ENCODE measurements at regions not wholly inside any gene's neighbourhood (a gene's known extent, or its start where the extent isn't known, plus 50 kb on each side); places are given as distances from the start of the nearest gene placed in this dataset.

- WGBS = 90% methylated on average over 6 of the region's 6 CpGs
- H3K27ac ChIP-seq (ENCODE audit: low read depth) = no peak overlapping the region
- H3K4me1 ChIP-seq (ENCODE audit: insufficient read depth) = no peaks in the 10 kb centered on the region
- no peak overlapping the region for H3K4me3 ChIP-seq (ENCODE audit: low read depth, low read length)
- H3K36me3 ChIP-seq (ENCODE audit: insufficient read depth) = no peaks in the 10 kb centered on the region
- DNase-seq (ENCODE audit: extremely low spot score) = no peak
These were observed 171.4 kb downstream of the RBFOX3 start for GRCh38 chr17:79439493-79439892.

DNA sequence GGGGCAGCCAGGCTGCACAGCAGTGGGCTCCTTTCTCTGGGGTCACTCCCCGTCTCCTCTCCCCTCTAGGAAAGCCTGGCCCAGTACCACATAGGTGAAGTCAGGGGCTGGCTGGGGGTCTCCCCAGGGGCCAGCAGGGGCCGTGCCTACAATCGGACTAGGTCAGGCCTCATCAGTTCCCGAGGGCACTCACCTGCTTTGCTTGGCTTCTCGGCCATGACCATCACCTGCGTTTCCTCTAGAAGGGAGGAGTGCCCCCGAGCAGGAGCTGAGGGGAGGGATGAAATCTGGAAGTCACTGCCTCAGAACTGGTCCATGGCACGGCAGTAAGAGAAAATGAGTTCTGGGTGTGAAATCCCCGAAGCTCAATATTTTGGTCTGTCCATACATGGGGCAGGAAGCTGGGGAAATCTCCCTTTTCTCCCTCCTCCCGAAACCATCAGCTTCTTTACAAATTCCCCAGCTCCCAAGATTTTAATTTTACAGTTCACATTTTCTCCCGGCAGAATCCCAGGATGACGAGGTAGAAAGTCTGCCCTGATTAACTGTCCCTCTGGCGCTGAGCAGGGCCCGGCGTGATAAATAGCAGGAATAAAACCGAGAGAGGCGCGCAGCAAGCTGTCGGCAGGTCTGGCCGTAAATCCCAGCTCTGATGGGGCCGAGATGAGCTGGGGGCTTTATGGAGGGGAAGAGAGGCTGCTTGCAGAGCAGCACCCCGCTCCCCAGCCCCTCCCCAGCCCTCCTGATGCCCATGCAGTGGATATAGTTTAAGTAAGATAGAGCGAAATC is 172.1 kb downstream of the RBFOX3 start:
- Histone ChIP-seq H3K27ac (ENCODE audit: low read depth) (no peak overlapping the region), H3K4me3 (ENCODE audit: low read depth, low read length) (no peak overlapping the region), H3K4me1 (ENCODE audit: insufficient read depth) (no peaks in the 10 kb centered on the region), H3K36me3 (ENCODE audit: insufficient read depth) (no peaks in the 10 kb centered on the region)
- 49% methylated on average over 23 of the region's 23 CpGs for WGBS
- DNase-seq (ENCODE audit: extremely low spot score) = no peak

GRCh38 chr17:79438058-79438457 is 172.8 kb downstream of the RBFOX3 start:
- no peaks in the 10 kb centered on the region for H3K4me1 ChIP-seq (ENCODE audit: insufficient read depth)
- H3K36me3 ChIP-seq (ENCODE audit: insufficient read depth) = no peaks in the 10 kb centered on the region
- H3K4me3 ChIP-seq (ENCODE audit: low read depth, low read length) = no peak overlapping the region
- no peak for DNase-seq (ENCODE audit: extremely low spot score)
- WGBS = 75% methylated on average over 4 of the region's 4 CpGs
- no peak overlapping the region for H3K27ac ChIP-seq (ENCODE audit: low read depth)

GRCh38 chr17:79437081-79437480 is 173.8 kb downstream of the RBFOX3 start:
- 79% methylated on average over 11 of the region's 11 CpGs for WGBS
- Histone ChIP-seq H3K36me3 (ENCODE audit: insufficient read depth) (no peaks in the 10 kb centered on the region), H3K4me1 (ENCODE audit: insufficient read depth) (no peaks in the 10 kb centered on the region), H3K27ac (ENCODE audit: low read depth) (no peak overlapping the region), H3K4me3 (ENCODE audit: low read depth, low read length) (no peak overlapping the region)
- no peak for DNase-seq (ENCODE audit: extremely low spot score)

DNA sequence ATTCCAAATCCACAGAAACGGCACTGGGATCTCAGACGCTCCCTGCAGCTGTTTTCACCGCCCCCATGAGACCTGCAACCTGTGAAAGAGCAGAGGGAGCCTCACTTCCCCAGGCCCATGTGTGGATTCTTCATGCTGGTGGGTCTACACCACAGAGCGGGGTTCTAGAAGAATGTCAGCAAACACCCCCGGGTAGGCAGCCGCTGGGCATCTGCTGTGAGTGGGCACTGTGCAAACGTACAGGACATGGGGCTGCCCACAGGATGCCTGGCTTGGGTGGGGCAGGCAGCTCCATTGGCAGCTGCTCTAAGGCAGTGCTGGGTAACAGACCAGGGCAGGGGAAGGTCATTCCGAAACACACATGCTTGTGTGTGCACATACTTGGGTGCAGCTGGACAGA is 174.9 kb downstream of the RBFOX3 start:
- no peak for DNase-seq (ENCODE audit: extremely low spot score)
- no peak overlapping the region for H3K4me3 ChIP-seq (ENCODE audit: low read depth, low read length)
- 80% methylated on average over 8 of the region's 8 CpGs for WGBS
- no peaks in the 10 kb centered on the region for H3K36me3 ChIP-seq (ENCODE audit: insufficient read depth)
- no peaks in the 10 kb centered on the region for H3K4me1 ChIP-seq (ENCODE audit: insufficient read depth)
- H3K27ac ChIP-seq (ENCODE audit: low read depth) = no peak overlapping the region

GRCh38 chr17:79435296-79435695 is 175.6 kb downstream of the RBFOX3 start:
- no peak for DNase-seq (ENCODE audit: extremely low spot score)
- 80% methylated on average over 6 of the region's 6 CpGs for WGBS
- Histone ChIP-seq H3K4me1 (ENCODE audit: insufficient read depth) (no peaks in the 10 kb centered on the region), H3K27ac (ENCODE audit: low read depth) (no peak overlapping the region), H3K36me3 (ENCODE audit: insufficient read depth) (no peaks in the 10 kb centered on the region), H3K4me3 (ENCODE audit: low read depth, low read length) (no peak overlapping the region)

- Histone ChIP-seq H3K4me3 (ENCODE audit: low read depth, low read length) (no peak overlapping the region), H3K36me3 (ENCODE audit: insufficient read depth) (no peaks in the 10 kb centered on the region), H3K27ac (ENCODE audit: low read depth) (no peak overlapping the region), H3K4me1 (ENCODE audit: insufficient read depth) (no peaks in the 10 kb centered on the region)
- no peak for DNase-seq (ENCODE audit: extremely low spot score)
- WGBS = 86% methylated on average over 4 of the region's 4 CpGs
These were observed 176.6 kb downstream of the RBFOX3 start for GRCh38 chr17:79434215-79434614.

DNA sequence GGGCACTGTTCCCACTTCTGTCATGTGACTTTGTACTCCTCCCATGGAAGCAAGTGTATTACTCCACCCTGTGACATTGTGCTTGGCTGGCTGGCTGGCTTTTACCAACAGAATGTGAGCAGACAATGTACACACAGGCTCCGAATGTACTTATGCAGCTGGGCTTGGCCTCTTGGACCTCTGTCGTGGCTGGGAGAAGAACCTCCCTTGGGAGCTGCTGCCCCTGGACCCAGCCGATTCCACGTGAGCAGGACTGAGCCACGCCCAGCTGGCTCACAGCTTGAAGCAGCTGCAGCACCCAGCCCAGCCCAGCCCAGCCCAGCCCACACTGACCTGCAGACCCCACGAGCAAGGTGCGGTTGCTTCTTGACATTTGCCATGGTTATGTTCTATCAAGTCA is 177.5 kb downstream of the RBFOX3 start:
- no peak overlapping the region for H3K4me3 ChIP-seq (ENCODE audit: low read depth, low read length)
- no peaks in the 10 kb centered on the region for H3K36me3 ChIP-seq (ENCODE audit: insufficient read depth)
- H3K27ac ChIP-seq (ENCODE audit: low read depth) = no peak overlapping the region
- no peak for DNase-seq (ENCODE audit: extremely low spot score)
- WGBS = 69% methylated on average over 7 of the region's 7 CpGs
- H3K4me1 ChIP-seq (ENCODE audit: insufficient read depth) = no peaks in the 10 kb centered on the region

GRCh38 chr17:79431175-79431574 is 179.7 kb downstream of the RBFOX3 start:
- H3K36me3 ChIP-seq (ENCODE audit: insufficient read depth) = no peaks in the 10 kb centered on the region
- DNase-seq (ENCODE audit: extremely low spot score) = no peak
- no peak overlapping the region for H3K4me3 ChIP-seq (ENCODE audit: low read depth, low read length)
- WGBS = 81% methylated on average over 8 of the region's 8 CpGs
- H3K27ac ChIP-seq (ENCODE audit: low read depth) = no peak overlapping the region
- no peaks in the 10 kb centered on the region for H3K4me1 ChIP-seq (ENCODE audit: insufficient read depth)

DNA sequence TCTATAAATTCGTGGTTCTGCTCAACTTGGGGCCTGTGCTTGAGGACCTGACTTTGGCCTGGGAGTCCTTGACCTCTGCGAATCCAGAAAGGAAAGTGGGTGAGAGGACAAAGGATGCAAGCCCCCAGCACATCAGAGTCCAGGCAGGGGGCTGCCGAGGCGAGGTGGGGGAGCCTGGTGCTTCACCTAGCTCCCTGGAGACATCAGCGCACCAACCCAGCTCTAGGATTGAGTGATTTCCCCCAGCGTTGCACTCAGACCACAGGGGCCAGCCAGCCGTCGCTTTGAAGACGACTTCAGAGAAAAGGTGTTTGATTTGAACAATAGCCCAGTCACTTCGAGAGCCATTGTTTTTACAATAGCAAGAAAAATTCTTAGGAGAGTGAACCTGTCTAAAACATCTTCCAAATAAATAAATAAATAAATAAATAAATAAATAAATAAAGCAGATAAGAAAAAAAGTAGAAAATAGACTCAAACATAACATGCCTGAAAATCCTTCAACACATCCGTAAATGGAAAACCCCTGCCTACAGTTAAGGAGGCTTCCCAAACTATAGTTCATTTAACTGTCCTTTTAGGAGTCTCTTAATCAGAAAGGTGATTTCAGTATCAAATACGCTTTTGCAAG is 180.9 kb downstream of the RBFOX3 start:
- H3K4me1 ChIP-seq (ENCODE audit: insufficient read depth) = no peaks in the 10 kb centered on the region
- no peak overlapping the region for H3K4me3 ChIP-seq (ENCODE audit: low read depth, low read length)
- H3K36me3 ChIP-seq (ENCODE audit: insufficient read depth) = no peaks in the 10 kb centered on the region
- DNase-seq (ENCODE audit: extremely low spot score) = no peak
- WGBS = 64% methylated on average over 12 of the region's 12 CpGs
- no peak overlapping the region for H3K27ac ChIP-seq (ENCODE audit: low read depth)

DNA sequence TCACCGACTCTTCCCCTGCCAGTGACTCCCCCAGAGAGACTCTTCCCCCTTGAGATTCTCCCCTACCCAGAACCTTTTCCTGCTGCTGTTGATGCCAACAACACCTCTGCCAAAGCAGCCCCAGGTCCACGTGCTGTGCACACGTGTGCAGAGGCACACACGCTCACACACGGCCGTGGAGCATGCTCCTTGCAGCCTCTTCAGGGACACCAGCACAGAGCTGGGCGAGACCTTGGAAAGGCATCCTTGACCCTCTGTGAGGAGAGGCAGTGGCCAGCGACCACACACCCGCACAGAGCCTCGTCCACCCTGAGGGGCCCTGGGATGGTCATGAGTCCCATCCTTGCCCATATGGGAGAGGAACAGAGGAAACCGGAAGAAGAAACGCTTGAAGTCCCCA is 181.9 kb downstream of the RBFOX3 start:
- DNase-seq (ENCODE audit: extremely low spot score) = no peak
- Histone ChIP-seq H3K4me1 (ENCODE audit: insufficient read depth) (no peaks in the 10 kb centered on the region), H3K4me3 (ENCODE audit: low read depth, low read length) (no peak overlapping the region), H3K27ac (ENCODE audit: low read depth) (no peak overlapping the region), H3K36me3 (ENCODE audit: insufficient read depth) (no peaks in the 10 kb centered on the region)
- 83% methylated on average over 12 of the region's 12 CpGs for WGBS

DNA sequence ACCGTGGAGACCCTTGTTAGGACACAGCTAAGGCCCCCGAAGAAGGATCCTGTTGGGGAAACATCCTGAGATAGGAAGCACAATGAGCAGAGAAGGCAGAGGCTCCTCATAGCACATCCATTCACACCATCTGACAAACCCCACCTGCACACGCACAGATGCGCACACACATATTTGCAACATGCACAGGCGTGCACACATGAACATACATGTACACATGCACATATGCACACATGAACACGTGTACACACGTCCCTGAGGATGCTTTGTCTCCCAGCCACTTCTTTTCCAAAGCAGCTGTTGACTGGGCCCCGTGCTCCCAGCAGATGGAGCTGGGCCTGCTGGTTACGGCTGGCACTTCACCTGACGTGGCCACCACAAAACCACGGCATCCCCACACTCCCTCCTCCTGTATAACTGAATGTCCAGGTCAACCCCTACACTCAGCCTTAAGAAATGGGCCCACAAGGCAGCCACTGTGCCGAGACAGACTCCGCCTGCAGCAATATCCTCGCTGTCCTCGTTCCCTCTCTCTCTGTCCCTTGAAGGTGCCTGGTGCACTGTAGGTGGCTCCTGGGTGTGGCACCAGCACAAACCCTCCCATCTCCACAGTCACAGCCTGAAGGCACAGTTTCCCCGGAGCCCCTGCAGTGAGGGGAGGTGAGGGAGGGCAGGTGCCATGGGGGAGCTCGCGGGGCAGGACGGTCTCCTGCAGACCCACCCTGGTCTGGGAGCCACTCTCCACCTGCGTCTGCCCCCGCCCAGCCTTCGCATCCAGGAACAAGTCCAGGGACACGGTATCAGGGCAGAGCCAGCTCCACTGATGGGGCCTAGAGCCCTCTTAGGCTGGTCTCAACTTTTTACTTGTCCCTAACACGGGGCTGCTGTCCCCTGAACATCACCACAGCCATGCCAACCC is 183.0 kb downstream of the RBFOX3 start:
- H3K36me3 ChIP-seq (ENCODE audit: insufficient read depth) = no peaks in the 10 kb centered on the region
- DNase-seq (ENCODE audit: extremely low spot score) = no peak
- no peak overlapping the region for H3K27ac ChIP-seq (ENCODE audit: low read depth)
- WGBS = 79% methylated on average over 24 of the region's 24 CpGs
- H3K4me3 ChIP-seq (ENCODE audit: low read depth, low read length) = no peak overlapping the region
- H3K4me1 ChIP-seq (ENCODE audit: insufficient read depth) = no peaks in the 10 kb centered on the region

DNA sequence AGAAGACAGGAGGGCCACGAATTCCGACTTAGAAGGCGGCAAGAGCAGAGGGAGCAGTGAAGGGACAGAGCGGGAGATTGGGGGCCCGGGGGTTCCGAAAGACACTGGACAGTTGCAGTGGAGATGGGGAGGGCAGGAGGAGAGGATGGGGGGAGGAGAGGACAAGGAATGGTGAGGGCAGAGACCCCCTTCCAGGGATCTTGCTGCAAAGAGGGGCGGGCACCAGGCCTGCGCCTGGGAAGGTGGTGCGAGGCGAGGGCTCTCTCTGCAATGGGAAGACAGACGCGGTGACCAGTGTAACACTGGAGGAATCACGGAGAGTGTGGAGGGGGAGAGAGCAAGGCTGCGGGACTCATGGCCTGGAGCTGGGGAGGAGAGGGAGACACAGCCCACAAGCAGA is 185.2 kb downstream of the RBFOX3 start:
- Histone ChIP-seq H3K27ac (ENCODE audit: low read depth) (no peak overlapping the region), H3K4me1 (ENCODE audit: insufficient read depth) (no peaks in the 10 kb centered on the region), H3K36me3 (ENCODE audit: insufficient read depth) (no peaks in the 10 kb centered on the region), H3K4me3 (ENCODE audit: low read depth, low read length) (no peak overlapping the region)
- WGBS = 84% methylated on average over 14 of the region's 14 CpGs
- no peak for DNase-seq (ENCODE audit: extremely low spot score)

Data from urinary bladder (tissue), 3 donors.